ENCODE measurements at regions not wholly inside any gene's neighbourhood (a gene's known extent, or its start where the extent isn't known, plus 50 kb on each side); places are given as distances from the start of the nearest gene placed in this dataset.

DNA sequence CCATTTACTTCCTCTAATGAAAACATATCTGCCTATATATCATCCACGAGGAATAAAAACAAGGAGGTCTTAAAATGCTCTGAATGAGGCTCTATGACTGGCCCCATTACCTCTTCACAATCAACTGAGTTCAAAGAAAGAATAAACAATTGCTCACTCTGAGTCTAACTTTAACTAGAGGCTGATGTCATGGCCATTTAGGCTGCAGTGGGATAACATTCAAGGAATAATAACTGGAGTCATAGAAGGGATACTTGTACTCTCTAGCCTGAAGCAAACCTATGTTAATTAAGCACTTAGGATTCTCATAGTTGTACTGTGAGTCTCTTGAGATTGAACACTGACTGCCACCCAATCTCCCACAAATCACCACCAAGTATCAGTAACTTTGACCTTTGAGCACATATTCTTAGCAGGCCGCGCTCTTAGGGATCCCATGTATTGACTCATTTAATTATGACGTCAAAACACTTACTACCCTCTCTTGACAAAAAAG lies 70.2 kb downstream of the PERP start:
- H3K4me2 ChIP-seq: no peak overlapping the region
- Mint-ChIP-seq H3K27ac (no peak overlapping the region), H3K27me3 (ENCODE audit: insufficient read depth, low read depth, poor library complexity) (peaks cover 4% of the 10 kb centered on the region), H3K4me1 (no peaks in the 10 kb centered on the region), H3K9me3 (no peaks in the 10 kb centered on the region; the same call in 2 of the 3 replicates), H3K36me3 (ENCODE audit: low read depth) (no peaks in the 10 kb centered on the region), H3K4me3 (no peak overlapping the region)
- no peaks in the 10 kb centered on the region for H3K4me1 ChIP-seq (ENCODE audit: insufficient read depth)
- no peak overlapping the region for H3K27ac ChIP-seq (ENCODE audit: low read depth)
- no peaks in the 10 kb centered on the region; the same call in 1 of the 2 replicates for H4K20me1 ChIP-seq (replicated peaks; ENCODE audit: insufficient read depth)
- ATAC-seq (no peak), DNase-seq (ENCODE audit: low spot score) (no peak)
- 0 out of 2 replicates have a peak, but pooled peaks cover 3% of the 10 kb centered on the region for H3K9me2 ChIP-seq (ENCODE audit: insufficient read depth)
- no peaks in the 10 kb centered on the region for H3K27me3 ChIP-seq (ENCODE audit: insufficient read depth)
- TF ChIP-seq EZH2phosphoT487 (IDR thresholded peaks at IDR 0.05; ENCODE audit: unreplicated experiment) (no peak), STAT1 (IDR thresholded peaks at IDR 0.05; ENCODE audit: unreplicated experiment) (no peak), CTCF (conservative IDR thresholded peaks at IDR 0.05; ENCODE audit: low read depth in 2 of 2) (no peak), ZNF331 (CRISPR knock-in tag; IDR thresholded peaks at IDR 0.05; ENCODE audit: low read depth) (no peak), JUNB (IDR thresholded peaks at IDR 0.05; ENCODE audit: unreplicated experiment) (no peak), EZH2 (IDR thresholded peaks at IDR 0.05; ENCODE audit: low read depth, unreplicated experiment) (no peak)
- TF ChIP-seq, protein P1, sequence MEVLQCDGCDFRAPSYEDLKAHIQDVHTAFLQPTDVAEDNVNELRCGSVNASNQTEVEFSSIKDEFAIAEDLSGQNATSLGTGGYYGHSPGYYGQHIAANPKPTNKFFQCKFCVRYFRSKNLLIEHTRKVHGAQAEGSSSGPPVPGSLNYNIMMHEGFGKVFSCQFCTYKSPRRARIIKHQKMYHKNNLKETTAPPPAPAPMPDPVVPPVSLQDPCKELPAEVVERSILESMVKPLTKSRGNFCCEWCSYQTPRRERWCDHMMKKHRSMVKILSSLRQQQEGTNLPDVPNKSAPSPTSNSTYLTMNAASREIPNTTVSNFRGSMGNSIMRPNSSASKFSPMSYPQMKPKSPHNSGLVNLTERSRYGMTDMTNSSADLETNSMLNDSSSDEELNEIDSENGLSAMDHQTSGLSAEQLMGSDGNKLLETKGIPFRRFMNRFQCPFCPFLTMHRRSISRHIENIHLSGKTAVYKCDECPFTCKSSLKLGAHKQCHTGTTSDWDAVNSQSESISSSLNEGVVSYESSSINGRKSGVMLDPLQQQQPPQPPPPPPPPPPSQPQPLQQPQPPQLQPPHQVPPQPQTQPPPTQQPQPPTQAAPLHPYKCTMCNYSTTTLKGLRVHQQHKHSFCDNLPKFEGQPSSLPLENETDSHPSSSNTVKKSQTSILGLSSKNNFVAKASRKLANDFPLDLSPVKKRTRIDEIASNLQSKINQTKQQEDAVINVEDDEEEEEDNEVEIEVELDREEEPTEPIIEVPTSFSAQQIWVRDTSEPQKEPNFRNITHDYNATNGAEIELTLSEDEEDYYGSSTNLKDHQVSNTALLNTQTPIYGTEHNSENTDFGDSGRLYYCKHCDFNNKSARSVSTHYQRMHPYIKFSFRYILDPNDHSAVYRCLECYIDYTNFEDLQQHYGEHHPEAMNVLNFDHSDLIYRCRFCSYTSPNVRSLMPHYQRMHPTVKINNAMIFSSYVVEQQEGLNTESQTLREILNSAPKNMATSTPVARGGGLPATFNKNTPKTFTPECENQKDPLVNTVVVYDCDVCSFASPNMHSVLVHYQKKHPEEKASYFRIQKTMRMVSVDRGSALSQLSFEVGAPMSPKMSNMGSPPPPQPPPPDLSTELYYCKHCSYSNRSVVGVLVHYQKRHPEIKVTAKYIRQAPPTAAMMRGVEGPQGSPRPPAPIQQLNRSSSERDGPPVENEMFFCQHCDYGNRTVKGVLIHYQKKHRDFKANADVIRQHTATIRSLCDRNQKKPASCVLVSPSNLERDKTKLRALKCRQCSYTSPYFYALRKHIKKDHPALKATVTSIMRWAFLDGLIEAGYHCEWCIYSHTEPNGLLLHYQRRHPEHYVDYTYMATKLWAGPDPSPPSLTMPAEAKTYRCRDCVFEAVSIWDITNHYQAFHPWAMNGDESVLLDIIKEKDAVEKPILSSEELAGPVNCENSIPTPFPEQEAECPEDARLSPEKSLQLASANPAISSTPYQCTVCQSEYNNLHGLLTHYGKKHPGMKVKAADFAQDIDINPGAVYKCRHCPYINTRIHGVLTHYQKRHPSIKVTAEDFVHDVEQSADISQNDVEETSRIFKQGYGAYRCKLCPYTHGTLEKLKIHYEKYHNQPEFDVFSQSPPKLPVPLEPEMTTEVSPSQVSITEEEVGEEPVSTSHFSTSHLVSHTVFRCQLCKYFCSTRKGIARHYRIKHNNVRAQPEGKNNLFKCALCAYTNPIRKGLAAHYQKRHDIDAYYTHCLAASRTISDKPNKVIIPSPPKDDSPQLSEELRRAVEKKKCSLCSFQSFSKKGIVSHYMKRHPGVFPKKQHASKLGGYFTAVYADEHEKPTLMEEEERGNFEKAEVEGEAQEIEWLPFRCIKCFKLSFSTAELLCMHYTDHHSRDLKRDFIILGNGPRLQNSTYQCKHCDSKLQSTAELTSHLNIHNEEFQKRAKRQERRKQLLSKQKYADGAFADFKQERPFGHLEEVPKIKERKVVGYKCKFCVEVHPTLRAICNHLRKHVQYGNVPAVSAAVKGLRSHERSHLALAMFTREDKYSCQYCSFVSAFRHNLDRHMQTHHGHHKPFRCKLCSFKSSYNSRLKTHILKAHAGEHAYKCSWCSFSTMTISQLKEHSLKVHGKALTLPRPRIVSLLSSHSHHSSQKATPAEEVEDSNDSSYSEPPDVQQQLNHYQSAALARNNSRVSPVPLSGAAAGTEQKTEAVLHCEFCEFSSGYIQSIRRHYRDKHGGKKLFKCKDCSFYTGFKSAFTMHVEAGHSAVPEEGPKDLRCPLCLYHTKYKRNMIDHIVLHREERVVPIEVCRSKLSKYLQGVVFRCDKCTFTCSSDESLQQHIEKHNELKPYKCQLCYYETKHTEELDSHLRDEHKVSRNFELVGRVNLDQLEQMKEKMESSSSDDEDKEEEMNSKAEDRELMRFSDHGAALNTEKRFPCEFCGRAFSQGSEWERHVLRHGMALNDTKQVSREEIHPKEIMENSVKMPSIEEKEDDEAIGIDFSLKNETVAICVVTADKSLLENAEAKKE (CRISPR knock-in tag; IDR thresholded peaks at IDR 0.05): no peak
- no peaks in the 10 kb centered on the region for H3K79me2 ChIP-seq (replicated peaks; ENCODE audit: insufficient read depth)
- H2AFZ ChIP-seq: no peak overlapping the region
- no peak overlapping the region for H3K4me3 ChIP-seq
- no peaks in the 10 kb centered on the region for H3F3A ChIP-seq (replicated peaks; ENCODE audit: low read depth)
- no peaks in the 10 kb centered on the region for H3K36me3 ChIP-seq (ENCODE audit: insufficient read depth)
